Sigmoid colon (tissue), 4 donors: ENCODE measurements at regions not wholly inside any gene's neighbourhood (a gene's known extent, or its start where the extent isn't known, plus 50 kb on each side); places are given as distances from the start of the nearest gene placed in this dataset.

Source experiments
- CTCF ChIP-seq, 4 experiments: fragments of 450-650 bp in 3 of 4; fragments of 200-600 bp in 1 of 4; IDR thresholded peaks; one replicate each; pipeline ENCODE4 v1.5.1; 2016 to 2019; ENCODE audit warnings: antibody characterized with exemption in 4 of 4, mild to moderate bottlenecking in 3 of 4, moderate library complexity in 2 of 4
- EP300 ChIP-seq, 4 donors: sonication (generic); formaldehyde crosslinking; IDR thresholded peaks; one replicate each; pipeline ENCODE4 v1.6.1; 2017; ENCODE audit warnings: antibody characterized with exemption in 4 of 4
- POLR2A ChIP-seq, 2 donors: fragments of 450-650 bp; IDR thresholded peaks; one replicate each; pipeline ENCODE4 v1.6.1; 2016; ENCODE audit warnings: antibody characterized with exemption in 2 of 2, mild to moderate bottlenecking in 2 of 2, moderate library complexity in 2 of 2
- POLR2AphosphoS5 ChIP-seq, 4 donors: sonication (generic); formaldehyde crosslinking; IDR thresholded peaks; one replicate each; pipeline ENCODE4 v1.6.1; 2017; ENCODE audit warnings: antibody characterized with exemption in 4 of 4

DNA sequence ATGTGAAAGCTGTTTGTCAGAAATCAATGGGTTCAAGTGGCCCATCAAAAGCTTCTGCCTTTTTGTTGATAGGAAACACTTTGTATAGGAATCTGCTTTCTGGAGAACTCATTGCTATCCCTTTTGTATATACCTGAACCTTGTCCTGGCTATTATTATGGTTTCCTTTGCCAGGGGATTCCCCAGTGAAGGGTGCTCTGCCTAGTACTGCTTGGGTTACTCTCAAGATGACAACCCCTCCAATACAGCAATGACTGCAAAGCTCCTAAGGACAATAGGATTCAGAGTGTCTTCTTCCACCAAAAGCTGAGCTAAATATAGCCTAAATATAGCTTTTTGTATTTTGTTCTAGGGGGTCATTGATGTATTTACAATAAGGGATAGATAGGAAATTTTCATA, 54.0 kb upstream of the PTPRK start:
- TF ChIP-seq POLR2A (IDR thresholded peaks at IDR 0.05) = no peak
- TF ChIP-seq CTCF (IDR thresholded peaks at IDR 0.05) = no peak
- TF ChIP-seq POLR2AphosphoS5 (IDR thresholded peaks at IDR 0.05) = no peak
- TF ChIP-seq EP300 (IDR thresholded peaks at IDR 0.05) = no peak
